ENCODE measurements at regions not wholly inside any gene's neighbourhood (a gene's known extent, or its start where the extent isn't known, plus 50 kb on each side); places are given as distances from the start of the nearest gene placed in this dataset.

DNA sequence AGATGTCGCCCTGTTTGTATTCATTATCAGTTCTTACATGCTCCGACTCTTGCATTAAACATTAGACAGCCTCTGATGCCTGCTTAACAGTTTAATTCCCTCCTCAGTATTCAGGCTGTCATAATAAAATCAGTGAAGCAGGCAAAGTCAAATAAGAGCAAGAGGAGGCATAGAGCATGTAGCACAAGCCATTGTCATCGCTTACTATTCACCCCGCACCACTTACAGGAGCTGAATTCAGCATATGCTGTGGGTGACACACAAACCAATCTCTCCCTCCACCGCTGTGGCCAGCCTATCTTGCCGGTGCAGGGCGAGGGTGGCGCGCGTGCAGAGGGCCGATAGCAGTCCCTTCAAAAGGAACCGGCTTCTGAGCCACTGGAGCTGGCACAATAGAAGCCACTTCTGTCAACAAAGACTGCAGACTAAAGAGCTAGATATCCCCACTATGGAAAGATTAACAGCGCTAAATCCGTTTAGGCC is 433.2 kb upstream of the MGMT start:
- TF ChIP-seq, protein P1, sequence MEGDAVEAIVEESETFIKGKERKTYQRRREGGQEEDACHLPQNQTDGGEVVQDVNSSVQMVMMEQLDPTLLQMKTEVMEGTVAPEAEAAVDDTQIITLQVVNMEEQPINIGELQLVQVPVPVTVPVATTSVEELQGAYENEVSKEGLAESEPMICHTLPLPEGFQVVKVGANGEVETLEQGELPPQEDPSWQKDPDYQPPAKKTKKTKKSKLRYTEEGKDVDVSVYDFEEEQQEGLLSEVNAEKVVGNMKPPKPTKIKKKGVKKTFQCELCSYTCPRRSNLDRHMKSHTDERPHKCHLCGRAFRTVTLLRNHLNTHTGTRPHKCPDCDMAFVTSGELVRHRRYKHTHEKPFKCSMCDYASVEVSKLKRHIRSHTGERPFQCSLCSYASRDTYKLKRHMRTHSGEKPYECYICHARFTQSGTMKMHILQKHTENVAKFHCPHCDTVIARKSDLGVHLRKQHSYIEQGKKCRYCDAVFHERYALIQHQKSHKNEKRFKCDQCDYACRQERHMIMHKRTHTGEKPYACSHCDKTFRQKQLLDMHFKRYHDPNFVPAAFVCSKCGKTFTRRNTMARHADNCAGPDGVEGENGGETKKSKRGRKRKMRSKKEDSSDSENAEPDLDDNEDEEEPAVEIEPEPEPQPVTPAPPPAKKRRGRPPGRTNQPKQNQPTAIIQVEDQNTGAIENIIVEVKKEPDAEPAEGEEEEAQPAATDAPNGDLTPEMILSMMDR (IDR thresholded peaks at IDR 0.05; ENCODE audit: low read depth, low read length), result no peak
- DNase-seq (ENCODE audit: low read depth in 2 of 2), result no peak
- no peak overlapping the region for H3K4me3 ChIP-seq (replicated peaks in 1 of 2; ENCODE audit: low read depth in 2 of 2, low read length in 2 of 2)

DNA sequence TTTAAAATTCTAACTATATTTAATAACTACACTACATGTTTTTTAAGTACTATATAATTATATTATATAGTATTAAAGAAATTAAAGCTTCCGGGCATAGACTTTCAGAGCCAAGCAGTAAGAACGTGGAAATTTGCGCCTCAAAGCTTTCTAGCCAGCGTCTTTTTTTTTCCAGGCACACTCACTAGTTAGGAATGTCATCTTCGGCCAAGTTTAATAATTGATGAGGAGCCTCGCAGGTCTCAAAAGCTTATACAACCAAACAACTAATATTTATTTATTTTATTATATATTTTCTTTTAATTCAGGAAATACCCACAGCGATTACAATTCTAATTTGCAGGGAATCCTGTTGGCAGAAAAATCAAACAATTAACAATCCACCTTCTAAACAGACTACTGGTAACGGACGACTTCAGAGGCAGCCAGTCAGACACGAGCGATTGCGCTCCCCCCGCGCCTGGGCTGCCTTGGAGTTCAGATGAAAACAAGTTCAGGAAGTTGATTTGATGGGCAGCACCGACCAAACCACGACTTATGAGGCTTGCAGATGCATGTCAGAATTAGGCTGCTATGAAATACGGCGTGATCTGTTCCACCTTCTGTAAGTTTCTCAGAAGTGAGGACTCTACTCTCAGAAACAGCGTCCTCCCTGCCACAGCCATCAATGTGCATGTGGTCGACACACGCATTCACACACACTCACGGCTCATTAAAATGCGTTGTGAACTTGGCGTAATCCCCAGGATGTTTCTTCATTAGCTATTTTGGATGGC is 431.8 kb upstream of the MGMT start:
- DNase-seq (ENCODE audit: low read depth in 2 of 2), result peak in 1 of 2 donors; percentile 11
- H3K4me3 ChIP-seq (replicated peaks in 1 of 2; ENCODE audit: low read depth in 2 of 2, low read length in 2 of 2), result no peak overlapping the region
- TF ChIP-seq, protein P1 (IDR thresholded peaks at IDR 0.05; ENCODE audit: low read depth, low read length), result no peak

DNA sequence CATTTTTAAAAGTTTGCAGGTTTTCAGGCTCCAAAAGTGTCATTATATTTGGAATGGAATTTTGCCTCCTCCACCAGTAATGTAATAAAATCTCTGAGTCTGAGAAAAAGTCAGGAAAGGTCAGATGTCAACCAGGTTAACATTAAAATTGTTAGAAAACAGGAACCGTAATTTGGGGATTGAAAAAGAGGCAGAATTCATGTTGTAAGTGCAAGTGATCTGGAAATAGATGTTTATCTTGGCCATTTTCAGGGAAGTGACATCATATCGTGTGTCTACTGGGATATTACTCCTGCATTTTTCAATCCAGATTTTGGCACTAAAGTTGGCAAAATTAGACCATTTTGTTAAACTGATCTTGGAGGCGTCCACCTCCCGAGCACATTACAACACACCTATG is 428.5 kb upstream of the MGMT start:
- TF ChIP-seq, protein P1 (IDR thresholded peaks at IDR 0.05; ENCODE audit: low read depth, low read length), result no peak
- peak in 1 of 2 donors; percentile 32 for DNase-seq (ENCODE audit: low read depth in 2 of 2)
- no peak overlapping the region for H3K4me3 ChIP-seq (replicated peaks in 1 of 2; ENCODE audit: low read depth in 2 of 2, low read length in 2 of 2)

DNA sequence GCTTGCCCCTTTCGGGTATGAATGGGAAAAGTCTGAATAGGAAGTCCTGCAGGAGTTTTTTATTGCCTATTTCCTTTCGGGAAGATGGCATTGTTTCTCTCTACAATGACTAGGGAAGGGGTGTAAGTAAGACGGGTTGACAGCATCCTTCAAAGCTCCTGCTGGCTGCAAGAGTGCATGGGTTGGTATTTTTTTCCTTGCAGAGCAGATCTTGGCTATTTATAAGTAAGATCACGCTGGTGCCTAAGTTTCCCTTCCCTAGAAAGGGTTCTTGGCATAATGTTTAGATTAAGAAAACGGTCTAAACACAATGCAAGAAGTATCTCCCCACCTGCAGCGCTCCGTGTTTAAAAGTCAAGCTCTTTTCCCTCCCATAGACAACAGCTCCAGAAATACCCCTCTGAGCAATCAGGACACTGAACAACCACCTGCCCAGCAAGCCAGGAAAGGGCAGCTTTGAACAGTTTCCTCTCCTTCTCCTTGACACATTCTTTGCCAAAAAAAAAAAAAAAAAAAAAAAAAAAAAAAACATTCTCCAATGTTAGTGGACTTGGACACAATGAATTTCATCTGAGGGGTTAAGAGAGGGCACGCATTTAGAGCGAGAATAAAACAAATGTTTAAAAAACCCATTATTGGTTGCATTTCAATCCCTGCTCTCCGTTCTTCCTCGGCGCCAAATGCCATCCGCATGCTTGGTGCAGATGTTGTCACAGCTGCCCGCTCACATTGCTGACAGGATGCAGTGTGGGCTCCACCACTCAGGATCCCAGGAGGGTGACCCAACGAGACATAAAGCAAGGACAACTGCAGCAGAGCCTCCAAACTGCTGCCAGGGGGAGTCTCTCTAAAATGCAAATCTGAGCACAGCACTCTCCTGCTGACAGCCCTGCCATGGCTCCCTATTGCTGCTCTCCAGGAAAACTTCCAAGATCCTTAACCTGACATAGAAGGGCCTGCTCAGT is 427.4 kb upstream of the MGMT start:
- no peak overlapping the region for H3K4me3 ChIP-seq (replicated peaks in 1 of 2; ENCODE audit: low read depth in 2 of 2, low read length in 2 of 2)
- no peak for DNase-seq (ENCODE audit: low read depth in 2 of 2)
- TF ChIP-seq, protein P1 (IDR thresholded peaks at IDR 0.05; ENCODE audit: low read depth, low read length), result no peak

DNA sequence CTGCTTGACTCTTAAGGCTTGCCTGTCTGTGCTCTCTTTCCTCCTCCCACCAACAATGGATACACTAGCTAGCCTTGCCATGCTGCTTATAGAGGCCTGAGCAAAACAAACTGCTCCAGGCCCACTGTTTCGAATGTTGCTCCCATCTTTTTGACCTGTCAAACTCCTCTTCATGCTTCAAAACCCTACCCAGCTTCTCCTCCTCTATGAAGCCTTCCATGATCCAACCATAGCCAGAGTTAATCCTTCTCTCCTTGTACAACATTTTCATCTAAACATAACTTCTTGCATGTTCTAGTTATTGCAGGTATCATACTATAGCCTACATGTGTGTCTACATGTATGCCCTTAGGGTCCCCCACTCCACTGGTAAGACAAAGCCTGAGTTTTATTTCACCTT is 426.7 kb upstream of the MGMT start:
- no peak overlapping the region for H3K4me3 ChIP-seq (replicated peaks in 1 of 2; ENCODE audit: low read depth in 2 of 2, low read length in 2 of 2)
- DNase-seq (ENCODE audit: low read depth in 2 of 2), result no peak
- TF ChIP-seq, protein P1 (IDR thresholded peaks at IDR 0.05; ENCODE audit: low read depth, low read length), result no peak

- no peak for DNase-seq (ENCODE audit: low read depth in 2 of 2)
- TF ChIP-seq, protein P1 (IDR thresholded peaks at IDR 0.05; ENCODE audit: low read depth, low read length), result no peak
- H3K4me3 ChIP-seq (replicated peaks in 1 of 2; ENCODE audit: low read depth in 2 of 2, low read length in 2 of 2), result no peak overlapping the region
Measured at GRCh38 chr10:129041916-129042315, 425.1 kb upstream of the MGMT start.
